ACHN (cell line): ENCODE measurements at regions not wholly inside any gene's neighbourhood (a gene's known extent, or its start where the extent isn't known, plus 50 kb on each side); places are given as distances from the start of the nearest gene placed in this dataset.
"Not testable (repeated sequence)": the region's sequence is repeated elsewhere in the genome, so short reads cannot be mapped to it uniquely, and the experiment has no call there.

ENCODE experiments used
- DNase-seq: peaks from one replicate; pipeline ENCODE4 v3.0.0-alpha.2; 2015
- in situ Hi-C: cut with HindIII; loops from 2 replicates; pipeline ENCODE4 v1.10.0; 2017; ENCODE audit warnings: low sequenced_read_pairs, low pct_ligation_motif_present, low pct_unique_long_range_greater_than_20kb

- in situ Hi-C loops: no loop called here
- no peak for DNase-seq
These were observed 86.9 kb downstream of the CRYGS start for GRCh38 chr3:186457236-186457635.

GRCh38 chr3:186456731-186457191, 87.4 kb downstream of the CRYGS start:
- no peak for DNase-seq
- in situ Hi-C loops: no loop called here

- in situ Hi-C loops: no loop called here
- no peak for DNase-seq
These were observed 89.1 kb downstream of the CRYGS start for GRCh38 chr3:186454881-186455703.

- no peak for DNase-seq
- in situ Hi-C loops: no loop called here
These were observed 90.6 kb downstream of the CRYGS start for GRCh38 chr3:186453531-186453930.

GRCh38 chr3:186452517-186452916, 90.5 kb upstream of the DGKG start:
- in situ Hi-C loops: no loop called here
- DNase-seq: peak; percentile 51

- no peak for DNase-seq
- in situ Hi-C loops: no loop called here
These were observed 89.3 kb upstream of the DGKG start for GRCh38 chr3:186451371-186451770.

GRCh38 chr3:186444974-186445373, 82.9 kb upstream of the DGKG start:
- no peak for DNase-seq
- in situ Hi-C loops: no loop called here

GRCh38 chr3:186444288-186444687, 82.3 kb upstream of the DGKG start:
- DNase-seq: no peak
- in situ Hi-C loops: no loop called here

GRCh38 chr3:186442979-186443378, 80.9 kb upstream of the DGKG start:
- DNase-seq, in situ Hi-C loops: not testable (repeated sequence)

GRCh38 chr3:186442162-186442561, 80.1 kb upstream of the DGKG start:
- in situ Hi-C loops: no loop called here
- no peak for DNase-seq

- DNase-seq: no peak
- in situ Hi-C loops: no loop called here
These were observed 78.9 kb upstream of the DGKG start for GRCh38 chr3:186440891-186441290.

- no peak for DNase-seq
- in situ Hi-C loops: no loop called here
These were observed 77.7 kb upstream of the DGKG start for GRCh38 chr3:186439725-186440124.

GRCh38 chr3:186435332-186435731, 73.3 kb upstream of the DGKG start:
- DNase-seq, in situ Hi-C loops: not testable (repeated sequence)

- in situ Hi-C loops: no loop called here
- DNase-seq: no peak
These were observed 71.1 kb upstream of the DGKG start for GRCh38 chr3:186432944-186433732.

- peak; percentile 23 for DNase-seq
- in situ Hi-C loops: no loop called here
These were observed 70.2 kb upstream of the DGKG start for GRCh38 chr3:186432189-186432588.

GRCh38 chr3:186427627-186428281, 65.7 kb upstream of the DGKG start:
- in situ Hi-C loops: no loop called here
- DNase-seq: no peak

- in situ Hi-C loops: no loop called here
- DNase-seq: no peak
These were observed 64.0 kb upstream of the DGKG start for GRCh38 chr3:186425788-186426730.

- in situ Hi-C loops: no loop called here
- DNase-seq: no peak
These were observed 59.9 kb upstream of the DGKG start for GRCh38 chr3:186421946-186422345.
